GM12891 (cell line): ENCODE measurements at regions not wholly inside any gene's neighbourhood (a gene's known extent, or its start where the extent isn't known, plus 50 kb on each side); places are given as distances from the start of the nearest gene placed in this dataset.

Source experiments
- POLR2A ChIP-seq: IDR thresholded peaks from 2 replicates; pipeline ENCODE4 v1.6.1; 2011; ENCODE audit warnings: low read depth, low read length, control low read depth
- POLR2AphosphoS5 ChIP-seq: IDR thresholded peaks from 2 replicates; pipeline ENCODE4 v1.6.1; 2011; ENCODE audit warnings: low read depth, low read length, control low read depth
- POU2F2 ChIP-seq: IDR thresholded peaks from 2 replicates; pipeline ENCODE4 v1.6.1; 2011; ENCODE audit warnings: low read depth, mild to moderate bottlenecking, control low read depth, low read length, moderate library complexity
- SPI1 ChIP-seq: IDR thresholded peaks from 2 replicates; pipeline ENCODE4 v1.6.1; 2011; ENCODE audit warnings: low read depth, low read length, control low read depth
- TAF1 ChIP-seq: IDR thresholded peaks from 2 replicates; pipeline ENCODE4 v1.6.1; 2011; ENCODE audit warnings: low read depth, low read length, control low read depth

- no peak for TF ChIP-seq POLR2A
- no peak for TF ChIP-seq TAF1
- no peak for TF ChIP-seq POLR2AphosphoS5
- TF ChIP-seq SPI1: no peak
- TF ChIP-seq POU2F2: no peak
These were observed 267.8 kb downstream of the PMP22 start for GRCh38 chr17:14997290-14997689.
